ENCODE measurements at regions not wholly inside any gene's neighbourhood (a gene's known extent, or its start where the extent isn't known, plus 50 kb on each side); places are given as distances from the start of the nearest gene placed in this dataset.
"Not testable (repeated sequence)": the region's sequence is repeated elsewhere in the genome, so short reads cannot be mapped to it uniquely, and the experiment has no call there.

DNA sequence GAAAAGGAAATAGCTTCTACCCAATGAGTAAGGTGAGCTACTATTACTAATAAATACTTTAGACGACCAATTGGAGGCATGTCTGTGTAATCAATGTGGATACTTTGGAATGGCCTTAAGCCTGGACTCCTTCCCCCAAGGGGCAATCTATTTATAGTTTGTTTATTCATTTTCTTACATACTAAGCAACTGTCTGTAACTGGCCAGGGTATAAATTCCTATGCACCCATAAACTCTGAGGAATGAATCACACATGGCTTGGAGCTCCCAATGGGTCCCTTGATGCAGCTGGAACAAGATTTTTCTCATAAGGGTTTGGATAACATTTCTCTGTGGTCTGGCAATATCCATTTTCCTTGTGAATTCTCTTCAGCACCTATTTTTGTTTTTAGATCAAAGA lies 506.8 kb downstream of the EDEM1 start:
- DNase-seq (ENCODE audit: low read depth): peak; percentile 1

DNA sequence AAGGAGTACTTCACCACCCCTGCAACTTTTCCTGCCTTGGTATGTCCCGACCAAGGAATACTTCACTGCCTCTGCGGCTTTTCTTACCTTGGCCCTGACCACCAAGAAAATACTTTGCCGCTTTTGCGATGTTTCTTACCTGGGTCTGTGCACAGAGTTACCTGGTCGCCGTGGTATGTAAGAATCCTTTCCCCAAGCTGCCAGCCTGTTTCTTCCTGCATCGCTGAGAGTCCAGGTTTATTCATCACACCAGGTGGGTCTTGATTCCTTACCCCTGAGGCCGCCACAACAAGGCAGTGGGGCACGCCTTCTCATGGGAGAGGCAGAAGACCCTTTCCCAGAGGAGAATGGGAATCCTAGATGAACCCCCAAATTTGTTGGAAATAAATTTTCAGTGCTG lies 511.3 kb downstream of the EDEM1 start:
- no peak for DNase-seq (ENCODE audit: low read depth)

DNA sequence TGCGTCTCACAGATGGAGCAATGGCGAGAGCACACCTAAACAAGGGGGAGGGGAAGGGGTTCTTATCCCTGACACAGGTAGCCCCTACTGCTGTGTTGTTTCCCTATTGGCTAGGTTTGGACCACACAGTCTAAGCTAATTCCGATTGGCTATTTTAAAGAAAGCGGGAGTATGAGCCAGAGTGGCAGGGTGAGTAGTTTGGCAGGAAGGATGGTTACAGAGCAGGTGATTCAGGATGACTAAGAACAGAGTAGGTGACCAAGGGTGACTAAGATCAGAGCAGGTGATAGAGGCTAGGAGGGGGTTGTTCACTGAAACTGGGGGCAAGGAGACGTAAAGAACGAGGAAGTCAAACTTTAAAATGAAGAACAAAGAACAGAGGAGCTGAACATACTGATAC lies 511.8 kb downstream of the EDEM1 start:
- DNase-seq (ENCODE audit: low read depth): no peak

DNA sequence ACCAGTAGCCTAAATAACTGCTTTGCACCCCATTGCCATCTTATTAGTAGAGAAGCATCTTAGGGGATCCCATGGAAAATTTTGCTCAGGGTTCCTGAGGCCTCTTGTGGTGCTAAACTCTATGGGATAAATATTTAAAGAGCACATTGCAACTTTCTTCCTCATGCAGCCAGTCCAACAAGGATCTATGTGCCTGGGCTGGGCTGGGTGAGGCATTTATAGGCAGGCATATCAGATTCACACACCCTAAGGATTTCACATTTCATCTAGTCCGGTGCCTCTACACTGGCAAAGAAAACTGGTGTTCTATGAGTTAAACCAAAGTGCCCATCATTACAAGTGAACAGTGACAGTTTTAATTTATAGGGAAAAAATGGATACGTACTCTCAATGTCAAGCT lies 512.3 kb downstream of the EDEM1 start:
- no peak for DNase-seq (ENCODE audit: low read depth)

DNA sequence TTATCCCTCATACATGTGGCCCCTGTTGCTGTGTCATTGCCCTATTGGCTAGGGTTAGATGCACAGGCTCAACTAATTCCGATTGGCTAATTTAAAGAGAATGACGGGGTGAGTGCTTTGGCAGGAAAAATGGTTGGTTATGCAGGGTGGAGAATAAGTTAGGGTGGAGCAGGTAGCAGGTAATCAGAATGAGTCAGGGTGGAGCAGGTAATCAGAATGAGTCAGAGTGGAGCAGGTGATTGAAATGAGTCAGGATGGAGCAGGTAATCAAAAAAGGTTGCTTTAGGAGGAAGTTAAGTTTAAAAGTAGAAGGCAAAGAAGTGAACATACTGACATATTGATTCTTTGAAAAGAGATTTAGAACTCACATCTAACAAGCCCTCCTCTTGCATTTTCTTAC lies 513.5 kb downstream of the EDEM1 start:
- DNase-seq (ENCODE audit: low read depth): not testable (repeated sequence)

DNA sequence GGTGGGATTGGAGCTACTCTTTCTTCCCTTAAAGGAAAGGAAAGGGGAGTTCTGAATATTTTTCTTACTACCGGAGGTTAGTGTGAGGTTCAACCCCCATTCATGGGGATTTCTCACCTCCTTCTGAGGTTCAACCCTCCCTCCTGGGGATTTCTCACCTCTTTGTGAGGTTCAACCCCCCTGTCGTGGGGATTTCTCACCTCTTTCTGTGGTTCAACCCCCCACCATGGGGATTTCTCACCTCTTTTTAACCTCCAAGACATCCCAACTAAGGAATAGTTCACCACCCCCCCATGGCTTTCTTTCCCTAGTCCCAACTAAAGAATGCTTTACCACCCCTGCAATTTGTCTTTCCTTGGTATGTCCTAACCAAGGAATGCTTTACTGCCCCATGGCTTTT lies 520.3 kb downstream of the EDEM1 start:
- no peak for DNase-seq (ENCODE audit: low read depth)

DNA sequence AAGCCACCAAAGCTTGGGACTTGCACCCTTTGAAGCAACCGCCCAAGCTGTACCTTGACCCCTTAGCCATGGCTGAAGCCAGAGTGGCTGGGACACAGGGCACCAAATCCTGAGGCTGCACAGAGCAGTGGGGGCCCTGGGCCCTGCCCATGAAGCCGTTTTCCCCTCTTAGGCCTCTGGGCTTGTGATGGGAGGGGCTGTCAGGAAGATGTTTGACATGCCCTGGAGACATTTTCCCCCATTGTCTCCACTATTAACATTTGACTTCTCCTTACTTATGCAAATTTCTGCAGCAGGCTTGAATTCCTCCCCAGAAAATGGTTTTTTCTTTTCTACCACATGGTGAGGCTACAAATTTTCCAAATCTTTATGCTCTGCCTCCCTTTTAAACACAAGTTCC lies 522.2 kb downstream of the EDEM1 start:
- DNase-seq (ENCODE audit: low read depth): no peak

DNA sequence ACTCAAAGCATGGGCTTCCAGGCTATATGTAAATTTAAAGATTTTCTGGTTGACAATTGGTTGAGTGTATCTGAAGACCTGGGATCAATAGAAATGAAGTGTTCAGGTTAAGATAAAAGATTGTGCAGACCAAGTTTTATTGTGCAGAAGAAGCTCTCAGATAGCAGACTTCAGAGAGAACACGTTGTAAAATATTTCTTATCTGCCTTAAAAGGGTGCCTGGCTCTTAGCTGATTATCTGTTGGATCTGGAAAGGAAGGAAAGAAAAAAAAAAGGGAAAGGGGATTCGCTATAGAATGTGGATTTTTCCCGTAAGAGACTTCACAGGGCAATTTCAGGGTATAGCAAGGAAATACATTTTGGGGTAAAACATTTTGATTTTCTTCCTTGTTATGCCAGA lies 523.2 kb downstream of the EDEM1 start:
- DNase-seq (ENCODE audit: low read depth): no peak

DNA sequence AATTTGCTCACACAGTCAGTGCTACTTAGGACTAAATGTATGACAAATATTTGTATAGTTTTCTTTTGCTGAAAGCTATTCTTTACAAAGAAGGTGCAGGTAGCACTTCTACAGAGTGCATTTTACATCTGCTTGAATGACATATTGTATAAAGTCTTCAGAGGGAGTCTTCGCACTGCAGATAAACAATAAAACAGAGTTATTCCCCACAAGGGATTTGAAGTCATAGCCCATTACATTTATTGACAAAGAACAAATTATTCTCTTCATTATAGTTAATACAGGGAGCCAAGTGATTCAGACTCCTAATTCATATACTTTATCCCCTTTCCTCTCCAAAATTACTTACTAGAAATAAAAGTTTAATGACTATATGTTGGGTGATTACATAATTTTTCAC lies 529.7 kb downstream of the EDEM1 start:
- no peak for DNase-seq (ENCODE audit: low read depth)

DNA sequence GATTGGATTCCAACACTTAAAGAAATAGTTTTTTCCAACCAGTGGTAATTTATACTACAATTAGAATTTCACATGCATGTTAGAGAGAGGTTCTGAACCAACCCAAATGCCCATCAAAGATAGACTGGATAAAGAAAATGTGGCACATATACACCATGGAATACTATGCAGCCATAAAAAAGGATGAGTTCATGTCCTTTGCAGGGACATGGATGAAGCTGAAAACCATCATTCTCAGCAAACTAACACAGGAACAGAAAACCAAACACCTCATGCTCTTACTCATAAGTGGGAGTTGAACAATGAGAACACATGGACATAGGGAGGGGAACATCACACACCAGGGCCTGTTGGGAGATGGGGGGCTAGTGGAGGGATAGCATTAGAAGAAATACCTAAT lies 532.2 kb downstream of the EDEM1 start:
- DNase-seq (ENCODE audit: low read depth): not testable (repeated sequence)

DNA sequence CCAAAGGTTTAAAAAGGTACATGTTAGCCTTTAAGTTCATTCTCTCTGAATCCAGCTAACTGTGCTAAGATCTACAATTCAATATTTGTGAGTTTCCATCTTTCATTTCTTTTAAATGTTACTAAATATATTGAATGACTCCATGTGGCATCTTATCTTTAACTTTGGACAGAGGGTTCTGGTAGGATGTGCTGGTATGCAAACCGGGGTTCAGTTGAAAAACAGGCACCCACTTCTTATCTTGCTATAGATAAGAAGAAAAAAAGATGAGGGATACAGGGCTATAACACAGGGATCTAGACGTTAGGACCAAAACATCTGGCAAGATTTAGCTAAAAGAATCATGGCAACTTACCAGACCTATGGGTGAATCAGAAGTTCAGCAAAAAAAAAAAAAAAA lies 538.3 kb downstream of the EDEM1 start:
- DNase-seq (ENCODE audit: low read depth): no peak

DNA sequence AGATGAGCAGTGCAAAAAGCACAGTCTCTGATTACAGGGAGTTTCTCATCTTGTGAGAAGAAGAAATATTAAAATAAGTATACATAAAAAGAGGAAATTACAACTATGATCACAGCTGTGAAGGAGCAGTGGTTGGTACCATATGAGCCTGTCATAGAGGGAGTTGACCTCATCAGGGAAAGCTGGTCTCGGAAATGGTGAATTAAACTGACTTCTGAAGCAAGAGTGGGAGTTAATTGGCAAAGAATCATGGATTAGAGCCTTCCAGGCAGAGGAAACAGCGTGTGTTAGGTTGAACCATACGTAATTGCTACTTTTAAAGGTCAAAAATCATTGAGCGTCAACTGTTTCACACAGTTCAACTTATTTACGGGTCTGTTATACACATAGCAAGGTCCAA lies 539.1 kb downstream of the EDEM1 start:
- DNase-seq (ENCODE audit: low read depth): no peak

DNA sequence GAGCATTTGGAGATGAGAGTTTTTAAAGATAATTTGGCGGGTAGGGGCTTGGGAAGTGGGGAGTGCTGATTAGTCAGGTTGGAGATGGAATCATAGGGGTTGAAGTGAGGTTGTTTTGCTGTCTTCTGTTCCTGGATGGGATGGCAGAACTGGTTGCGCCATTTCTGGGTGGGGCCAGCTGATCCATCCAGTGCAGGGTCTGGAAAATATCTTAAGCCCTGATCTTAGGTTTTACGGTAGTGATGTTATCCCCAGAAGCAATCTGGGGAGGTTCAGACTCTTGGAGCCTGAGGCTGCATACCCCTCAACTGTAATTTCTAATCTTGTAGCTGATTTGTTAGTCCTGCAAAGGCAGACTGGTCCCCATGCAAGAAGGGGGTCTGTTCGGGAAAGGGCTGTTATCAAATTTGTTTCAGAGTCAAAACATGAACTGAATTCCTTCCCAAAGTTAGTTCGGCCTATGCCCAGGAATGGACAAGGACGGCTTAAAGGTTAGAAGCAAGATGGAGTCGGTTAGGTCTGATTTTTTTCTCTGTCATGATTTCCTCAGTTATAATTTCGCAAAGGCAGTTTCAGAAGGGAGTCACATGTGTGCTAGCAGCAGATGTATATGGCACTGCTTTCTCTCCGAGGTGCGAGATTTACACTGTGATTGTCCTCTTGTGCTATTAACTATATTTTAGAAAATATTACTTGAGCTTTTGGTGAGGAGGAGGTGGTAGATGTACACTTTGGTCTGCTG lies 540.4 kb downstream of the EDEM1 start:
- DNase-seq (ENCODE audit: low read depth): no peak

DNA sequence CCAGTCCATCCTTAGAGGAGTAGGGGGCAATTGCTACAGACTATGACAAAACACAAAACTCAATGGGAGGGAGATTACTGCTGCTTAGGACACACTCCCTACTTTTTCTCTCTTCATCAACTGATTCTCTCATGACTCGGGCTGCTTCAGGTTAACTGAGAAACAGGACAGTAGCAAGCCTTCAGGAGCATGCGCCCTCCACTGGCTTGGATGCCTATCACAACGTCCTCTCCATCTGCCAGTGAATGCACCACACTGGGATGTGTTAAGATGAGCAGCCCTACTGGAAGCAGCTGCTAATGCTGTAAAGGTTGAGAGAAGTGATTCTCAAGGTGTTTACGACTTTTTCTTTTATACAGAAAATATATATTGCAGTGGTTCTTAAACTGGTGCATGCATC lies 542.3 kb downstream of the EDEM1 start:
- no peak for DNase-seq (ENCODE audit: low read depth)

DNA sequence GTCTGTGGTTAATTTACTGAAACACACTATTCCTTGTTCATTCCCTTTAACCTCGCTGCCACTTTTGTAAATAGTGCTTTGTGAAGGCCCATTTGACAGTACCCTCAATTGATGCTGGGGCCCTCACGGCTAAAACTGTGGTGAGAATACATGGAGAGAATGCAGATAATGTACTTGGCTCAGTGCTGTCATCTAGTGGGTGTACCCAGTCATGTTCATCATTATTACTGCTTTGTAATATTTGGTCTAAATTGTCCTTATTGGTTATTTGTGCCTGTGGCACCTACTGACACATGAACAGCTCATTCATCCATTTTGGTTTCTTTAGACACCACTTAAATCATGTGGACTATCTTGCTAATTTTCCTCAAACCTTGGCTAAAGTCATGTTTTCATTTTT lies 543.6 kb downstream of the EDEM1 start:
- DNase-seq (ENCODE audit: low read depth): no peak

DNA sequence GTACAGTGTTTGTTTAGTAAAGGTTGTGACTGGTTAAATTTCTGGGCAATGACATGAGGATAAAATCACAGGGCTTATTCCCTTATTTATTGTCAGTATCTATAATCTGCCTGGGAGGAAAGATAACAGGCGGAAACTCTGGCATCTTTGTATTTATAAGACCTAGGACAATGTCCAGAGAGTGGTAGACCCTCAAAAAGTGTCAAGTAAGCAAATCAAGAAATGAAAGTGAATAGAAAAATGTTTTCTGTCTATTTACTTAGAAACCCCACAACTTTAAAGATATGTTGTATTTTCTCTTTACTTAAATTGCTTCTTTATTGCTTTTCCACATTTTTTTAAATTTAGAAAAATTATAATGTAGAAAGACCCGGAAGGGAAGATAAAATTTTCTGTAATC lies 544.6 kb downstream of the EDEM1 start:
- DNase-seq (ENCODE audit: low read depth): no peak

DNA sequence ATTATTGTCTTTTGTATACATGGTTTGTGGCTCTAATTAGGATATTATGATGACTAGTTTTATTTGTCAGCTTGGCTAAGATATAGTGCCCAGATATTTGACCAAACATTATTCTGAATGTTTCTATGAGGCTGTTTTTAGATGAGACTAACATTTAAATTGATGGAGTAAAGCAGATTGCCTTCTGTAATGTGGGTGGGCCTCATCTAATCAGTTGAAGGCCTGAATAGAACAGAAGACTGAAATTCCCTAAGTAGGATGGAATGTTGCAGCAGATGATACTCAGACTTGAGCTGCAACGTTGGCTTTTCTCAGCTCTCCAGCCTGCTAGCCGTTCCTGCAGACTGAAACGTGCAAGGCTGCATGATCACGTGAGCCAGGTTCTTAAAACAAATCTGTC lies 546.5 kb downstream of the EDEM1 start:
- DNase-seq (ENCODE audit: low read depth): no peak

DNA sequence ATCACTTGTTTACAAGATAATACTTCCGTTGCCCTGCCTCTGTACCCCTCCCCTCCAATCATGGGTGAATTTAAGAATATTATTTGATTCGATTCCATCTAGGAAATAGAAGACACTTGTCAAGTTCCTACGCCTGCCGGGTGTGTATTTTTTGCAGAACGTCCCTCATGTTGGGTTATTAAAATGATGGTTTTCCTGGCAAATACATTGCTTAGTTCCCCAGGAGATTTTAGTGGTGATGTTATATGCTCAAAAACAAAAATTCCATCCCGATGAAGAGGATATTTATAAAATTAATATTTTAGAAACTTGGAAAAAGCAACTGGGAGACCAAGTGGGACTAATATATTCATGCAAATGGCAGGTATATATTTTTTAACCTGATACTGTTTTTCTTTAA lies 548.4 kb downstream of the EDEM1 start:
- no peak for DNase-seq (ENCODE audit: low read depth)

DNA sequence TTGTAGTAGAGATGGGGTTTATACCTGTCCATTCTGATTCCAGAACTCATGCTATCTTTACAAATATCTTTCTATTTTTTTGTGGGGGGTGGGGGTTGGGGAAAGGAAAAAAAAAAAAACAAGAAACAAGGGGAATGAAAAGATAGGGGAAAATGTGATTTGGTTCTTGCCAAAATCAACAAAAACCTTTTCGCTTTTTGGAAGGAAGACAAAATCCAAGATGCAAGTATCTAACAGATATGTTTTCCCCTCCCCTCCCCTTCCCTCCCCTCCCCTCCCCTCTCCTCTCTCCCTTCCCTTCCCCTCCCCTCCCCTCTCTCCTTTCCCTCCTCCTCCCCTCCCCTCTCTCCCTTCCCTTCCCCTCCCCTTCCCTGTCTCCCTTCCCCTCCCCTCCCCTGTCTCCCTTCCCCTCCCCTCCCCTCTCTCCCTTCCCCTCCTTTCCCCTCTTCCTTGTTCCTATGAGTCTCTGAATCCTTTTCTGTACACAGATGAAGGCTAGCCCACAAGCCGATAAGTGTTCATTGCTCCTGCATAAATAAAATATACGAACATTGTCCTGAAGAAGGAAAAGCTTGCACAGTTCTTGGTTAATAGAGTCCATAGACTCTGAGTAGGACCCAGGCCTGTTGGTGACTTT lies 551.9 kb downstream of the EDEM1 start:
- no peak for DNase-seq (ENCODE audit: low read depth)

DNA sequence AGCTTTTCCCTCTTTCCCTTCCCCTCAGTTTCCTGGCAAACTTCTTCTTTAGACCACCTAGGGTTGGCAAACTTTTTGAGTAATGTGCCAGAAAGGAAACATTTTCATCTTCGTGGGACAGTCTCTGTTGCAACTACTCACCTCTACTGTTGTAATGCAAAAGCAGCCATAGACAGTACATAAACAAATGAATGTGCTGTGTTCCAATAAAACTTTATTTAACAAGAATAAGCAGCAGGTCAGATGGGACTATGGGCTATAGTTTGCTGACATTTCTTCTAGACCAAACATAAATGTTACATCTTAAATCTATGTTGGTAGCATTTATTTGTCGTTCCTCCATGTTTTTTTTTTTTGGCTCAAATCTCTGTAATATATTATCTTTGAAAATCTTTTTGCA lies 552.4 kb downstream of the EDEM1 start:
- DNase-seq (ENCODE audit: low read depth): no peak

DNA sequence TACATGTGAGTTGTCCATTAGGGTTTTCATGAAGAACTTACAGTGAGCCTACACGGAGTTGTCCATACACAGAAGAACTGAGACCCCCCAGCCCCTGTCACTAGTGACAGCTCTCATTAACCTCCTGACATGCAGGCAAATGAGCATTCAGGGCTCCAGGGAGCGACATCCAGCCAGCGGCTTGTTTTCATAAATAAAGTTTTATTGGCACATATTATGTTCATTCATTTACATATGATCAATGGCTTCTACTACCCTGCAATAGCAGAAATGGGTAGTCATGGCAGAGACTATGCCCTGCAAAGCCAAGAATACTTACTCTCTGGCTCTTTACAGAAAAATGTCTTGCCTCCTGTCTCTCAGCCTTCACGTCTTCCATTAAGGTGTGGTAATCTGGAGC lies 553.5 kb downstream of the EDEM1 start:
- no peak for DNase-seq (ENCODE audit: low read depth)

DNA sequence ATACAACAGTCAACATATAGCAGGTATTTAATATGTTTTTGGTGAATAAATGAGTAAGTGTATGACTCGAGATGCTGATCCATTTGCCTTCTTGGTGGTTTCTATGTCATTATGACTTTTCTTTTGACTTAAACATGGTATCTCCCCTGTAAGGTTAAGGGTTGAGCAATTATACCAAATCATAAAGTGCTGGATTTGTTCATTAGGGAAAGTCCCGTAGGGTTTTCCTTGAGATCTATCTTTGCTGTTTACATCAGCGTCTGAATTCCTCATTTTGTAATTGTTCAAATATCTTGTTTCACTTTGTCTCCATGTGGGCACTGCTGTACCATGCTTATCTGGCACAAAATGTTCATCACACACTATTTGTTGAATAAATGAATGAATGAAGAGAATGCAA lies 562.6 kb downstream of the EDEM1 start:
- DNase-seq (ENCODE audit: low read depth): no peak

DNA sequence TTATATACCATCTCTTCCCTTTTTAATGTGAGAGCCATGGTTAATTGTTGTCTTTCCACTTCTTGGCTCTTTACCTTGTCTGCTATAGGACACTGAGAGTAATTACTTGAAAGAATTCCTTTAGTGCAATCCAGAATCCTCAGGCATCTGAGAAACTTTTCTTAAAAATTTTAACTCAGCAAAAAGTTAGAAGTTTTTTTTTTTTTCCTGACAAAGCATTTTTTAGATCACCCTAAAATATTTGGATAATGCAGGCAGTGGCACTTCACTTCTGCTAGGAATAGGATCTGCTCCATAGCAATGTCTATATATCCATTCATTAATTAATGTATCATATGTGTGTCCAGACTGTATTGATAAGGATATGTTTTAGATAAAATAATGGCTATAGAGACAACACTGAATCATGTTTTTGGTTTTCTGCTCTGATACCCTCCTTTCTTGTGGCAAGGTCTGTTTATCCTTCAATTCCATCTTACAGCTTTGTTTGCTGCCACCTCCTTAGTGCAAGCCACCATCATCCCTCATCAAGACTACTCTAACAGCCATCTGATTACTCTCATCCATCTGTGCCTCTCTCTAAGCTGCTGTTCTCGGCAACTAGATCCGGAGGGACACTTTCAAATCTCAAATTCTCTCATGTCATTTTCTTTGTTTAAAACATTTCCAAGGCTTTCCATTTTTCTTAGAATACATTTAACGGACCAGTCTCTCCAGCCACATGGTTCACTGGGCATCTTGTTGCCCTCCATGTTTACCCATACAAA lies 563.5 kb downstream of the EDEM1 start:
- no peak for DNase-seq (ENCODE audit: low read depth)

All from EH (cell line).